HL-60 (cell line): ENCODE measurements at regions not wholly inside any gene's neighbourhood (a gene's known extent, or its start where the extent isn't known, plus 50 kb on each side); places are given as distances from the start of the nearest gene placed in this dataset.

Experiments used
- DNase-seq, 2 experiments: peaks; one replicate each; pipeline ENCODE4 v3.0.0-alpha.2; 2010 to 2020; ENCODE audit warnings: low read depth in 1 of 2, low spot score in 1 of 2
- H3K27ac ChIP-seq: fragments of 250-450 bp; sonication (Bioruptor Pico); replicated peaks from 2 replicates; pipeline ENCODE4 v1.5.1; 2020; ENCODE audit warnings: mild to moderate bottlenecking, moderate library complexity
- H3K27me3 ChIP-seq: fragments of 250-450 bp; sonication (Bioruptor Pico); 2 replicates; pipeline ENCODE4 v1.5.1; 2021; ENCODE audit warnings: mild to moderate bottlenecking, moderate library complexity; ENCODE audit not compliant: insufficient read depth, poor library complexity, severe bottlenecking
- H3K4me3 ChIP-seq: replicated peaks from 2 replicates; pipeline ENCODE4 v1.5.1; 2011; ENCODE audit warnings: mild to moderate bottlenecking, control low read depth, low read length; ENCODE audit not compliant: insufficient read depth
- GABPA ChIP-seq: IDR thresholded peaks from 2 replicates; pipeline ENCODE4 v1.6.1; 2012; ENCODE audit warnings: low read depth
- POLR2AphosphoS5 ChIP-seq: IDR thresholded peaks from 2 replicates; pipeline ENCODE4 v1.6.1; 2012; ENCODE audit warnings: low read depth
- REST ChIP-seq: IDR thresholded peaks from 2 replicates; pipeline ENCODE4 v1.6.1; 2012; ENCODE audit warnings: low read depth; ENCODE audit not compliant: insufficient replicate concordance
- SPI1 ChIP-seq: IDR thresholded peaks from 2 replicates; pipeline ENCODE4 v1.6.1; 2012; ENCODE audit warnings: low read depth, mild to moderate bottlenecking, borderline replicate concordance
- TF ChIP-seq, protein P1 (sequence below): IDR thresholded peaks from one replicate; pipeline ENCODE4 v1.5.1; 2011; ENCODE audit warnings: low read length, control low read depth, inconsistent platforms; ENCODE audit not compliant: insufficient read depth

DNA sequence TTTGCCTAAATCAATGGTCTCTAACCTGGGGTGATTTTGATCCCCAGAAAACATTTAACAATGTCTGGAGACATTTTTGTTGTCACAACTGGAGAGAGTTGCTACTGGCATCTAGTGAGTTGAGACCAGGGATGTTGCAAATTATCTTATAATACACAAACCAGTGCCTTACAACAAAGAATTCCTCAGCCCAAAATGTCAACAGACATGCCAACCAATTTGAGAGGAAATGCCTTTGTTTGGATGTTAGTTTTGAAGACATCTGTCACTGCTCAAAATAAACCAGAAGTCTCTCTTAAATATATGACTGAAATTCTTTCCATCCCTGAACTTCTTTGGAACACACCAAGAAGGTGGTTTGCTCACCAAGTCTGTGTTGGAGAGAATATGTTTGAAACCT lies 336.9 kb upstream of the ATP2B1 start:
- H3K27ac ChIP-seq: no peak overlapping the region
- no peak for TF ChIP-seq REST
- no peak for TF ChIP-seq GABPA
- TF ChIP-seq, protein P1, sequence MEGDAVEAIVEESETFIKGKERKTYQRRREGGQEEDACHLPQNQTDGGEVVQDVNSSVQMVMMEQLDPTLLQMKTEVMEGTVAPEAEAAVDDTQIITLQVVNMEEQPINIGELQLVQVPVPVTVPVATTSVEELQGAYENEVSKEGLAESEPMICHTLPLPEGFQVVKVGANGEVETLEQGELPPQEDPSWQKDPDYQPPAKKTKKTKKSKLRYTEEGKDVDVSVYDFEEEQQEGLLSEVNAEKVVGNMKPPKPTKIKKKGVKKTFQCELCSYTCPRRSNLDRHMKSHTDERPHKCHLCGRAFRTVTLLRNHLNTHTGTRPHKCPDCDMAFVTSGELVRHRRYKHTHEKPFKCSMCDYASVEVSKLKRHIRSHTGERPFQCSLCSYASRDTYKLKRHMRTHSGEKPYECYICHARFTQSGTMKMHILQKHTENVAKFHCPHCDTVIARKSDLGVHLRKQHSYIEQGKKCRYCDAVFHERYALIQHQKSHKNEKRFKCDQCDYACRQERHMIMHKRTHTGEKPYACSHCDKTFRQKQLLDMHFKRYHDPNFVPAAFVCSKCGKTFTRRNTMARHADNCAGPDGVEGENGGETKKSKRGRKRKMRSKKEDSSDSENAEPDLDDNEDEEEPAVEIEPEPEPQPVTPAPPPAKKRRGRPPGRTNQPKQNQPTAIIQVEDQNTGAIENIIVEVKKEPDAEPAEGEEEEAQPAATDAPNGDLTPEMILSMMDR: no peak
- no peak for TF ChIP-seq POLR2AphosphoS5
- no peak for TF ChIP-seq SPI1
- no peak overlapping the region for H3K4me3 ChIP-seq
- no peaks in the 10 kb centered on the region for H3K27me3 ChIP-seq
- DNase-seq: no peak

DNA sequence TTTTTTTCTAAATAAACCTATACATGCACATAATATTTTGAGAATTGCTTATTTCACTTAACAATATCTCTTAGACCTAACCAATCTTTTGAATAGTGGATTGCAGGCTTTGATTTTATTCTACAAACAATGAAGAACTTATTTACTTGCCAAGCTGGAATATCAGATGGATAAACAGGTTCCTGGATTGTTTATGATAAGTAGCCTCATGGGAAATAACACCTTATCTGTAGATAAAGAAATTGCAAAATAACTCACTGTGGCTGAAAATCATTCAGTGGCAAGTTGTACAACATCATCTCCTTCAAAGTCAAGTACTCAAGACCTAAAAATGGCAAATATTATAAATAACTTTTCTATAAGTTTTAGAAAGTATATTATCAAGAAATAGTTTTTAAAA lies 335.4 kb upstream of the ATP2B1 start:
- TF ChIP-seq GABPA: no peak
- TF ChIP-seq, protein P1: no peak
- TF ChIP-seq SPI1: no peak
- TF ChIP-seq POLR2AphosphoS5: no peak
- TF ChIP-seq REST: no peak
- Histone ChIP-seq H3K27ac (no peak overlapping the region), H3K27me3 (no peaks in the 10 kb centered on the region), H3K4me3 (no peak overlapping the region)
- no peak for DNase-seq

DNA sequence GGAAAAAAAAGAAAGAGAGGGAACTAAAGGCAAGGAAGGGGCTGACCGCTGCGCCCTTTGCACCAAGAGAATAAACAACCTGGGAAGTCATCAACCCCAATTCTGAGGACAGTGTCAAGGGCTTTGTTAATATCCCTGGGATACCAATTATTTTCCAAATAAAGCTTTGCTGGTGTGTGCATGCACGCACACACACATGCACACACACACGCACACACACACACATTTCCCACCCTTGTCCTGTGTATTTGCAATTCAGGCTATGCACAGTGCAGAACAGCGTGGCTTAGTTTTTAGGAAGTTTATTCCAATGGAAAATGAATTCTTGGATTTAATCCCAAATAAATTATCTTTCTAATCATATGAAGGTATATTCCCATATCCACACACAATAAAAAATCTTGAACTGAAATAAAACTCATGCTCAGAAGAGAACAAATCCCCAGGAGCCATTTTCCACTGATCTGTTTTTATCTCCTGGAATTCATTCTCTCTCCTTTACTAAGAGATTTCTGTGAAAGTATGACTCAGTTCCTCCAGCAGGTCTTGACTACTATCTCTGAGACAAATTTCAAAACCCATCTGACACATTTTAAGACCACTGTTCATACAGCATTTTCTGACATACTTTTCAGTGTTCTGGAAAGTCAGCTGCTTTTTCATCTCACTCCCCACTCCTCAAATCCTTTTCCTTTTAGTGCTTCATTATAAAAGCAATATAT lies 334.4 kb upstream of the ATP2B1 start:
- no peak overlapping the region for H3K4me3 ChIP-seq
- no peak for DNase-seq
- TF ChIP-seq, protein P1: no peak
- TF ChIP-seq POLR2AphosphoS5 (no peak), REST (no peak), GABPA (no peak)
- H3K27me3 ChIP-seq: no peaks in the 10 kb centered on the region
- no peak overlapping the region for H3K27ac ChIP-seq
